KG1 (cell line): ENCODE measurements at regions not wholly inside any gene's neighbourhood (a gene's known extent, or its start where the extent isn't known, plus 50 kb on each side); places are given as distances from the start of the nearest gene placed in this dataset.

Experiments
- DNase-seq: peaks from one replicate; lab custom pipeline; 2025; lab: John Stamatoyannopoulos, UW

- DNase-seq, result no peak
Observed at GRCh38 chr17:72390675-72391508, 270.1 kb downstream of the SOX9 start.

GRCh38 chr17:72392056-72393010 lies 271.5 kb downstream of the SOX9 start:
- DNase-seq, result no peak

- no peak for DNase-seq
Observed at GRCh38 chr17:72393553-72393952, 272.7 kb downstream of the SOX9 start.

- no peak for DNase-seq
Observed at GRCh38 chr17:72394531-72394930, 273.7 kb downstream of the SOX9 start.

GRCh38 chr17:72396121-72396520 lies 275.3 kb downstream of the SOX9 start:
- no peak for DNase-seq

- DNase-seq, result no peak
Observed at GRCh38 chr17:72397223-72397667, 276.4 kb downstream of the SOX9 start.

GRCh38 chr17:72397687-72398086 lies 276.9 kb downstream of the SOX9 start:
- DNase-seq, result no peak

- no peak for DNase-seq
Observed at GRCh38 chr17:72399023-72399607, 278.3 kb downstream of the SOX9 start.

GRCh38 chr17:72399608-72400487 lies 279.0 kb downstream of the SOX9 start:
- DNase-seq, result no peak

- no peak for DNase-seq
Observed at GRCh38 chr17:72400488-72400827, 279.6 kb downstream of the SOX9 start.

- DNase-seq, result no peak
Observed at GRCh38 chr17:72400863-72401262, 280.0 kb downstream of the SOX9 start.

- DNase-seq, result no peak
Observed at GRCh38 chr17:72401883-72402726, 281.3 kb downstream of the SOX9 start.

GRCh38 chr17:72402727-72403210 lies 281.9 kb downstream of the SOX9 start:
- DNase-seq, result no peak

- DNase-seq, result no peak
Observed at GRCh38 chr17:72403713-72404209, 282.9 kb downstream of the SOX9 start.

- DNase-seq, result no peak
Observed at GRCh38 chr17:72404872-72405271, 284.1 kb downstream of the SOX9 start.

GRCh38 chr17:72405662-72406230 lies 284.9 kb downstream of the SOX9 start:
- no peak for DNase-seq

GRCh38 chr17:72406498-72406897 lies 285.7 kb downstream of the SOX9 start:
- DNase-seq, result no peak

- DNase-seq, result no peak
Observed at GRCh38 chr17:72407336-72407909, 286.6 kb downstream of the SOX9 start.

- no peak for DNase-seq
Observed at GRCh38 chr17:72407931-72408330, 287.1 kb downstream of the SOX9 start.

GRCh38 chr17:72408641-72409040 lies 287.8 kb downstream of the SOX9 start:
- DNase-seq, result no peak
